Stimulated activated CD4-positive, alpha-beta T cell treated with anti-CD3 and anti-CD28 coated beads, Interleukin-12 subunit alpha, Interleukin-12 subunit beta, amount 100 ng/mL, for 24 hours (primary cell): ENCODE measurements at regions not wholly inside any gene's neighbourhood (a gene's known extent, or its start where the extent isn't known, plus 50 kb on each side); places are given as distances from the start of the nearest gene placed in this dataset.
"Not testable (repeated sequence)": the region's sequence is repeated elsewhere in the genome, so short reads cannot be mapped to it uniquely, and the experiment has no call there.

Experiments used
- DNase-seq, 2 experiments: peaks; one replicate each; pipeline ENCODE4 v3.0.0-alpha.2; 2020; ENCODE audit warnings: low read depth in 2 of 2

- DNase-seq: no peak
Measured at GRCh38 chr13:81171065-81171647, 830.2 kb upstream of the SPRY2 start.

- DNase-seq: not testable (repeated sequence)
Measured at GRCh38 chr13:81163823-81164222, 822.9 kb upstream of the SPRY2 start.

- no peak for DNase-seq
Measured at GRCh38 chr13:81153478-81153877, 812.6 kb upstream of the SPRY2 start.

DNA sequence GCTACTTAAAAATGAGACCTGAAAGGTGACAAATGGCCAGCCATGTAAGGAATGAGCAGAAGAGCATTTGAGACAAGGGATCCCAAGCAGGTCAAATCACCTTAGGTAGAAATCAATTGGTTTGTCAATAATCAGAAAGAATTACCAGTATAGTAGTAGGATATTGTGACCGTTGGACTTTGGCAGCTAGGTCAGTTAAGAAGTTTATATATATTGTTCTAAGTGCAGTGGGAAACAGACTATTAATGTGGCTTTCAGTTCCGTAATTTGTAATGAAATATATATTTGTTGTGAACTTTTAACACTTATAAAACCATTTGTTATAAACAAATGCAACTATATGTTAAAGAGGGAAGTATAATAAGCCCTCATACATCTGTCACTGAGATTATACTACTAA, 807.9 kb upstream of the SPRY2 start:
- DNase-seq: no peak

DNA sequence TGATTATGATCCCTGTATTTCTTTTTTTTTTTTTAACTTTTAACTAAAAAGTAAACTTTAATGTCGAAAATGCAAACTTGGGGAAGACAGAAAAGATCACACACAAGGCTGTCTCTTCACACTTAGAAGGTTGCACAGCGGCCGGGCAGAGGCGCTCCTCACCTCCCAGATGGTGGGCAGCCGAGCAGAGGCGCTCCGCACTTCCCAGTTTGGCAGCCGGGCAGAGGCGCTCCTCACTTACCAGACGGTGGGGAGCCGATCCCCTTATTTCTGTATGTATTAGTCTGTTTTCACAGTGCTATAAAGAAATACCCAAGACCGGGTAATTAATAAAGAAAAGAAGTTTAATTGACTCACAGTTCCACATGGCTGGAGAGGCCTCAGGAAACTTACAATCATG, 805.6 kb upstream of the SPRY2 start:
- not testable (repeated sequence) for DNase-seq

DNA sequence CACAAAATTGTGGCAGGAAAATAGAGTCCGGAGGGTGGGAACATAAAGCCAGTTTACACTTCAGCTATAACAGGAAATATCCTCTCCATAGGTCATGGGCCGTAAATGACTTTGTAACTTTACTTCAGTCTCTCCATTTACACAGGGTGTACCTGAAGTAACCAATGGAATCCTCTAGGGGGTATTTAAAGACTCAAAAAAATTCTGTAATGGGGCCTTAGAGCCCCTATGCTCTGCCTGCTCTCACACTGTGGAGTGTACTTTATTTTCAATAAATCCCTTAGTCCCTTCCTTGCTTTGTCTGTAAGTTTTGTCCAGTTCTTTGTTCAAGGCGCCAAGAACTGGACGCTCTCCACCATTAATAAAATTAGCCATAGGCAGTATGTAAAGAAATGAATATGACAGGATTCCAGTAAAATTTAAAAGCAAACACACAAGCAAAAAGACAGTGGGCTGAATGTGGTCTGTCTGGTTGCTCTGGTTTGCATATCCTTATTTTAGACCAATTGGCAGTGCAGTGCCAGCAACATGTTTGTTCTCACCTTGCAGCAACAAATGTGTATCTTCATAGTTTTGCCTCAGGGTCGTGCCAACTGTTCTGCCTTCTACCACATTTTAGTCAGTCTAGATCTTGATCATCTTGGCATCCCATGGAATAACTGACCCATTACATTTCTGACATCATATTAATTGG, 801.5 kb upstream of the SPRY2 start:
- no peak for DNase-seq

DNA sequence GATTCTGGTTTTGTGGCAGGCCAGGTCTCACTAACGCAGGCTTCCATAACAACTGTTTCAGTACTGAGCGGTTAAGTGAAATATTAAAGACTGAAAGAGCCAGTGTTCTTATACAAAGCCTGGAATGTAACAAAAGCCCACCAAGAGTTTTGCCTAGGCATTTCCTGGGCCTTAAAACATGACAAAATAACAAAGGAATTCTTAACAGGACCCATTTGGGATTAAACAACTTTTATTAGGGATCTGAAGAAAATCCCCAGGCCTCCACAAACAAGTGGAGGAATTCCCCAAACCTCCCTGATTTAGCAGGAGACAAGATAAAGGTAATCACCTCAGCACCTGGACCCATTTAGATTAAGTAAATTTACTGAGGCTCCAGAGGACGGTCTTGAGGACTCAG, 799.7 kb upstream of the SPRY2 start:
- no peak for DNase-seq

DNA sequence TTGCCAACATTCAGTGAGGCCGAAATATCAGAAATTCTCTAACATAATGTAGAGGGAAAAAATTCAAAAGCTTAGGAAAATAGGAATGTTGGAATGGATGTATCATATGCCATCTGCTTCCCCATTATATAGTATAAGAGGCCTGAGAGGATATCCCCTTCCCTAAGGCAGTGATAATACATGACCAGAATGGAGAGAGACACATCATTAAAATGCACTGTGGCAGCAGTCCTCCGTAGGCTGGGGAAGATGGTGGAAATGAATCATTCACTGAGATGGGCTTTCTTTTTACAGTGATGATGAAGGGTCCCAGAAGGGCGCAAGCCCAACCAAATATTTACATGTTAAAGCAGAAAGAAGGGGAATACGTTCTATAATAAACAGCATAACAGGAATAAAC, 799.1 kb upstream of the SPRY2 start:
- DNase-seq: no peak

GRCh38 chr13:81138353-81138980, 797.5 kb upstream of the SPRY2 start:
- no peak for DNase-seq

DNA sequence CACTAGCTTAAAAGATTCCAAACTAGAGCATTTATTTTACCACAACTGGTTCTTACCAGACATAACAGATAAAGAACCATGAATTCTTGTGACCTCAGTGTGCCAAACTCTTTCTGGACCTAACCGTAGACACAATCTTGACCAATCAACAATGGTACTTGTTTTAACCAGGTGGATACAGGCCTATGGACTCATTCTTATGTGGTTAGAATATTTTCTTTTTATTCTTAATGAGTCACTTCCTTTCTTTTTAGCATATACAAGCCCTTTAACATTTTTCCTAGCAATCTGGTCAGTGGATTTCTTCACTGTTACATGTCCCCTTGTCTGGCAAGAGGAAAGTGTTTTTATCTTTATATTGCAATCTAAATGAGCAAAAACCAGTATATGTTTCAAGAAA, 792.1 kb upstream of the SPRY2 start:
- no peak for DNase-seq

- no peak for DNase-seq
Measured at GRCh38 chr13:81117416-81117815, 776.5 kb upstream of the SPRY2 start.

- no peak for DNase-seq
Measured at GRCh38 chr13:81116461-81117282, 775.7 kb upstream of the SPRY2 start.

DNA sequence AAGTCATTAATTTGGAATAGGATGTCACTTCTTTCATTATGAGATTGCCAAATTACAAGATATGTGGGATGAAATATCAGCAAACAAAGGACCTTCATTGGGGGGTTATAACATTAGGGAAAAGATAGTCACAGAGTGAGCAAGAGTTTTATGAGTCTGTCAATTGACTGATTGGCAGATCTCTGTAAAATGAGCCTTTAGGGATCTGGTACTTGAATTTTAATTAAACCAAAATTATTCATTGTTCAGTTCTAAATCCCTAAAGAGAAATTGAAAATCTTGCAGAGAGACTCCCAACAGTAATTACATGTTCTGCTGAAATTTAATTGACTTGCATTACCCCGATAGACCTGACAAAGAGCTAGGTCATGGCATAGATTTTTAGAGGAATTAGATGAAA, 768.1 kb upstream of the SPRY2 start:
- DNase-seq: no peak

GRCh38 chr13:81106348-81106747, 765.4 kb upstream of the SPRY2 start:
- no peak for DNase-seq

- DNase-seq: no peak
Measured at GRCh38 chr13:81104035-81104715, 763.2 kb upstream of the SPRY2 start.

DNA sequence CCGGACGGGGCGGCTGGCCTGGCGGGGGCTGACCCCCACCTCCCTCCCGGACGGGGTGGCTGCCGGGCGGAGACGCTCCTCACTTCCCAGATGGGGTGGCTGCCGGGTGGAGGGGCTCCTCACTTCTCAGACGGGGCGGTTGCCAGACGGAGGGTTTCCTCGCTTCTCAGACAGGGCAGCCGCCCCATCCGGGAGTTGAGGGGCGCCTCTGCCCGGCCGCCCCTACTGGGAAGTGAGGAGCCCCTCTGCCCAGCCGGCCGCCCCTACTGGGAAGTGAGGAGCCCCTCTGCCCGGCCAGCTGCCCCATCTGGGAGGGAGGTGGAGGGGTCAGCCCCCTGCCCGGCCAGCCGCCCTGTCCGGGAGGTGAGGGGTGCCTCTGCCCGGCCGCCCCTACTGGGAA, 761.1 kb upstream of the SPRY2 start:
- DNase-seq: not testable (repeated sequence)

- DNase-seq: no peak
Measured at GRCh38 chr13:81089371-81090157, 748.6 kb upstream of the SPRY2 start.

- DNase-seq: no peak
Measured at GRCh38 chr13:81080911-81081454, 740.1 kb upstream of the SPRY2 start.

DNA sequence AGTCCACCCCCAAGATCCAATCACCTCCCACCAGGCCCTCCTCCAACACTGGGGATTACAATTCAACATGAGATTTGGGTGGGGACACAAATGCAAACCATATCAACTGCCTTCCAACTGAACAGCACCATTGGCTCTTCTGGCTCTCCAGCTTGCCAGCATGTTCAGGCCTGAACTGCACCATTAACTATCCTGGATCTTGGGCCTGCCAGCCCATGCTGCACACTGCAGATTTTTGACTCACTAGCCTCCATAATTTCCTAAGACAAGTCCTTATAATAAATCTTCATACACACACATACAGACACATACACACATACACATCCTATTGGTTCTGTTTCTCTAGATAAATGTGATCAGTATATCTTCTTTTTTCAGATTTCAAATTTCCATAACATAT, 737.1 kb upstream of the SPRY2 start:
- no peak for DNase-seq

GRCh38 chr13:81069822-81070221, 728.9 kb upstream of the SPRY2 start:
- DNase-seq: not testable (repeated sequence)

DNA sequence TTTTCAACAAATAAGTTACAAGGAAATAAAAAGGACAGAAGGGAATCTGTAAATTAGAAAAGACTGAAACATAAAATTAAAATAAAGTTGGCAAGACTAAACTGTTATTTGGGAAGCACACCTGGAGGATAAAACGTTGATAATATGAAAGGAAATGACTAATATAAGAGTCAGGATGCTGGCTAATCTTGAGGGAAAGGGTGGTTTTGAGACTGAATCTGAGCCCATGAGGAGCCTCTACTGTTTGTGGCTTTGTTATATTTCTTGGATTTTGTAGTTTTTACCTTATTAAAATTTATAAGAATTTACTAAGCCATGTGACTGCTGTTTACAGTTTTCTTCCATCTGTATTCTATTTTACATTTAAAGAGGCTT, 718.0 kb upstream of the SPRY2 start:
- DNase-seq: no peak
